HEK293 (cell line): ENCODE measurements at regions not wholly inside any gene's neighbourhood (a gene's known extent, or its start where the extent isn't known, plus 50 kb on each side); places are given as distances from the start of the nearest gene placed in this dataset.

ENCODE experiments used
- CTCF ChIA-PET: fragments of 350-600 bp; formaldehyde crosslinking; extraction: SDS; loops from one replicate; lab custom pipeline; 2021; ENCODE audit warnings: antibody characterized with exemption; lab: Yijun Ruan, JAX
- POLR2A ChIA-PET: fragments of 300-600 bp; formaldehyde crosslinking; extraction: SDS; loops from one replicate; lab custom pipeline; 2020; ENCODE audit warnings: antibody characterized with exemption, inconsistent platforms; lab: Yijun Ruan, JAX
- H3K27ac ChIP-seq: fragments of 200-500 bp; sonication (Bioruptor generic); 2 replicates; pipeline ENCODE4 v1.5.1; 2014; ENCODE audit warnings: low read depth, low read length, control low read depth, inconsistent platforms; ENCODE audit errors: extremely low read depth
- H3K36me3 ChIP-seq, 2 experiments: fragments of 200-500 bp in 1 of 2; sonication (Bioruptor generic) in 1 of 2; 1 replicate in 1 of 2; 2 replicates in 1 of 2; pipeline ENCODE4 v1.5.1; 2014 to 2017; ENCODE audit warnings: inconsistent platforms in 2 of 2, low read length in 2 of 2; ENCODE audit not compliant: control insufficient read depth in 2 of 2, insufficient read depth in 1 of 2
- H3K4me1 ChIP-seq: fragments of 200-500 bp; sonication (Bioruptor generic); 2 replicates; pipeline ENCODE4 v1.5.1; 2014; ENCODE audit warnings: mild to moderate bottlenecking, low read length, inconsistent platforms; ENCODE audit not compliant: control insufficient read depth, insufficient read depth
- H3K4me3 ChIP-seq: 2 replicates; pipeline ENCODE4 v1.5.1; 2011; ENCODE audit warnings: low read depth, mild to moderate bottlenecking, control low read depth, low read length, moderate library complexity
- H3K9me3 ChIP-seq: fragments of 200-500 bp; sonication (Bioruptor generic); 2 replicates; pipeline ENCODE4 v1.5.1; 2014; ENCODE audit warnings: low read depth, low read length, inconsistent platforms; ENCODE audit not compliant: control insufficient read depth, insufficient read depth
- BCL11A ChIP-seq: fragments of 450-650 bp; formaldehyde crosslinking; IDR thresholded peaks from 2 replicates; pipeline ENCODE4 v1.5.1; 2016; ENCODE audit warnings: low read depth, missing biosample characterization, missing genetic modification characterization
- EGR2 ChIP-seq: fragments of 450-650 bp; formaldehyde crosslinking; IDR thresholded peaks from 2 replicates; pipeline ENCODE4 v1.5.1; 2016; ENCODE audit warnings: low read depth, missing biosample characterization, missing genetic modification characterization
- GLIS1 ChIP-seq: fragments of 450-650 bp; formaldehyde crosslinking; IDR thresholded peaks from 2 replicates; pipeline ENCODE4 v1.5.1; 2016; ENCODE audit warnings: missing biosample characterization, missing genetic modification characterization
- MEIS1 ChIP-seq: sonication (generic); formaldehyde crosslinking; IDR thresholded peaks from 2 replicates; pipeline ENCODE4 v1.8.1; 2022; ENCODE audit warnings: missing genetic modification reagents, mild to moderate bottlenecking, borderline replicate concordance
- OSR2 ChIP-seq: fragments of 450-650 bp; formaldehyde crosslinking; IDR thresholded peaks from 2 replicates; pipeline ENCODE4 v1.5.1; 2016; ENCODE audit warnings: missing biosample characterization, missing genetic modification characterization
- REPIN1 ChIP-seq: fragments of 450-650 bp; formaldehyde crosslinking; IDR thresholded peaks from 2 replicates; pipeline ENCODE4 v1.5.1; 2017; ENCODE audit warnings: missing biosample characterization, missing genetic modification characterization, low read depth
- TRIM28 ChIP-seq: IDR thresholded peaks from 2 replicates; pipeline ENCODE4 v1.6.1; 2011; ENCODE audit warnings: low read length, control low read depth, borderline replicate concordance
- WT1 ChIP-seq: fragments of 450-650 bp; formaldehyde crosslinking; IDR thresholded peaks from 2 replicates; pipeline ENCODE4 v1.5.1; 2016; ENCODE audit warnings: missing biosample characterization, missing genetic modification characterization
- YY2 ChIP-seq: fragments of 450-650 bp; formaldehyde crosslinking; IDR thresholded peaks from 2 replicates; pipeline ENCODE4 v1.5.1; 2016; ENCODE audit warnings: missing biosample characterization, missing genetic modification characterization
- ZEB2 ChIP-seq: fragments of 450-650 bp; formaldehyde crosslinking; IDR thresholded peaks from 2 replicates; pipeline ENCODE4 v1.5.1; 2016; ENCODE audit warnings: missing biosample characterization, missing genetic modification characterization
- ZFP3 ChIP-seq: fragments of 450-650 bp; formaldehyde crosslinking; IDR thresholded peaks from 2 replicates; pipeline ENCODE4 v1.5.1; 2016; ENCODE audit warnings: low read depth, missing biosample characterization, missing genetic modification characterization
- ZNF121 ChIP-seq: fragments of 450-650 bp; formaldehyde crosslinking; IDR thresholded peaks from 2 replicates; pipeline ENCODE4 v1.5.1; 2016; ENCODE audit warnings: missing biosample characterization, missing genetic modification characterization
- ZNF133 ChIP-seq: fragments of 450-650 bp; formaldehyde crosslinking; IDR thresholded peaks from 2 replicates; pipeline ENCODE4 v1.5.1; 2016; ENCODE audit warnings: missing biosample characterization, missing genetic modification characterization
- ZNF157 ChIP-seq: fragments of 450-650 bp; formaldehyde crosslinking; IDR thresholded peaks from 2 replicates; pipeline ENCODE4 v1.5.1; 2016; ENCODE audit warnings: missing biosample characterization, missing genetic modification characterization
- ZNF184 ChIP-seq: fragments of 450-650 bp; IDR thresholded peaks from 2 replicates; pipeline ENCODE4 v1.5.1; 2018; ENCODE audit warnings: missing biosample characterization, mild to moderate bottlenecking, missing genetic modification characterization
- ZNF335 ChIP-seq: fragments of 450-650 bp; formaldehyde crosslinking; conservative IDR thresholded peaks from 2 replicates; pipeline ENCODE4 v1.5.1; 2016; ENCODE audit warnings: missing biosample characterization, missing genetic modification characterization
- ZNF416 ChIP-seq: fragments of 450-650 bp; formaldehyde crosslinking; IDR thresholded peaks from 2 replicates; pipeline ENCODE4 v1.5.1; 2016; ENCODE audit warnings: missing biosample characterization, missing genetic modification characterization
- ZNF48 ChIP-seq: fragments of 450-650 bp; formaldehyde crosslinking; IDR thresholded peaks from 2 replicates; pipeline ENCODE4 v1.5.1; 2016; ENCODE audit warnings: missing biosample characterization, missing genetic modification characterization
- ZNF560 ChIP-seq: fragments of 450-650 bp; formaldehyde crosslinking; IDR thresholded peaks from 2 replicates; pipeline ENCODE4 v1.5.1; 2017; ENCODE audit warnings: missing biosample characterization, missing genetic modification characterization, borderline replicate concordance
- ZNF561 ChIP-seq: fragments of 450-650 bp; IDR thresholded peaks from 2 replicates; pipeline ENCODE4 v1.5.1; 2018; ENCODE audit warnings: missing biosample characterization, missing genetic modification characterization, borderline replicate concordance
- ZNF623 ChIP-seq: fragments of 450-650 bp; formaldehyde crosslinking; IDR thresholded peaks from 2 replicates; pipeline ENCODE4 v1.5.1; 2016; ENCODE audit warnings: missing biosample characterization, missing genetic modification characterization
- ZNF629 ChIP-seq: fragments of 450-650 bp; formaldehyde crosslinking; IDR thresholded peaks from 2 replicates; pipeline ENCODE4 v1.5.1; 2017; ENCODE audit warnings: missing biosample characterization, missing genetic modification characterization
- ZNF658 ChIP-seq: fragments of 450-650 bp; formaldehyde crosslinking; IDR thresholded peaks from 2 replicates; pipeline ENCODE4; 2016; ENCODE audit warnings: missing biosample characterization, missing genetic modification characterization
- ZNF777 ChIP-seq: fragments of 450-650 bp; formaldehyde crosslinking; IDR thresholded peaks from 2 replicates; pipeline ENCODE4 v1.5.1; 2017; ENCODE audit warnings: missing biosample characterization, missing genetic modification characterization, borderline replicate concordance
- TF ChIP-seq, protein P1 (sequence below): fragments of 450-650 bp; formaldehyde crosslinking; IDR thresholded peaks from 2 replicates; pipeline ENCODE4; 2016; ENCODE audit warnings: missing biosample characterization, missing genetic modification characterization
- TF ChIP-seq, protein P2 (sequence below): fragments of 450-650 bp; IDR thresholded peaks from 2 replicates; pipeline ENCODE4 v1.5.1; 2018; ENCODE audit warnings: missing biosample characterization, missing genetic modification characterization
- TF ChIP-seq, protein P3 (sequence below): fragments of 450-650 bp; formaldehyde crosslinking; optimal IDR thresholded peaks from 2 replicates; pipeline ENCODE3; 2016; ENCODE audit warnings: missing biosample characterization, mild to moderate bottlenecking, missing genetic modification characterization
- TF ChIP-seq, protein P4 (sequence below): fragments of 450-650 bp; formaldehyde crosslinking; IDR thresholded peaks from 2 replicates; pipeline ENCODE4 v1.5.0; 2017; ENCODE audit warnings: missing biosample characterization, missing genetic modification characterization, borderline replicate concordance
- TF ChIP-seq, protein P5 (sequence below): fragments of 450-650 bp; formaldehyde crosslinking; IDR thresholded peaks from 2 replicates; pipeline ENCODE4 v1.5.1; 2016; ENCODE audit warnings: missing biosample characterization, missing genetic modification characterization
- TF ChIP-seq, protein P6 (sequence below): fragments of 450-650 bp; formaldehyde crosslinking; IDR thresholded peaks from 2 replicates; pipeline ENCODE4 v1.5.1; 2016; ENCODE audit warnings: missing biosample characterization, missing genetic modification characterization

DNA sequence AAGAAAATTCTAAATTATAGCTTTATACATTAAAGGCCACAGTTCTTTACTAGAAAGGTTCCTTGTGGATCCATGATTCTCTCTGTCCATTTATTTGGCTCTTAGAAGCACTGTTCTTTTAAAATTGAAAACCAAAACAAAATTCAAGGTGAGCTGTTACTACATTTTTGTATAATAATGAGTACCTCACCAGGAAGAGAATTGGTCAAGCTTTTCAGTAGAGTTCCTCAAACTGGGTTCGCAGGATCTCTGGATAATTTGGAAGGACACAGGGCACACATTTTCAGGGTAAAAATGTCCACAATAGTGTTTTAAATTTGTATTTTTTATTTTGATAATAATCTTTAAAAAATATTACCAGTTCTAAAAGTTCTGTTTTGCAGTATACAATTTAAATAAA is 93.0 kb downstream of the PPP1R3A start:
- no peak overlapping the region for H3K27ac ChIP-seq
- no peak for TF ChIP-seq ZNF623 (tag by site-specific recombination)
- TF ChIP-seq, protein P1, sequence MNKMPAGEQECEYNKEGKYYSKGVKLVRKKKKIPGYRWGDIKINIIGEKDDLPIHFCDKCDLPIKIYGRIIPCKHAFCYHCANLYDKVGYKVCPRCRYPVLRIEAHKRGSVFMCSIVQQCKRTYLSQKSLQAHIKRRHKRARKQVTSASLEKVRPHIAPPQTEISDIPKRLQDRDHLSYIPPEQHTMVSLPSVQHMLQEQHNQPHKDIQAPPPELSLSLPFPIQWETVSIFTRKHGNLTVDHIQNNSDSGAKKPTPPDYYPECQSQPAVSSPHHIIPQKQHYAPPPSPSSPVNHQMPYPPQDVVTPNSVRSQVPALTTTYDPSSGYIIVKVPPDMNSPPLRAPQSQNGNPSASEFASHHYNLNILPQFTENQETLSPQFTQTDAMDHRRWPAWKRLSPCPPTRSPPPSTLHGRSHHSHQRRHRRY: no peak
- no peak for TF ChIP-seq YY2
- no peak for TF ChIP-seq ZNF560 (tag by site-specific recombination)
- no peak for TF ChIP-seq ZNF629
- TF ChIP-seq ZEB2 (tag by site-specific recombination): no peak
- no peak for TF ChIP-seq TRIM28
- TF ChIP-seq ZNF777: no peak
- TF ChIP-seq ZNF157: no peak
- TF ChIP-seq ZNF133: no peak
- TF ChIP-seq, protein P2, sequence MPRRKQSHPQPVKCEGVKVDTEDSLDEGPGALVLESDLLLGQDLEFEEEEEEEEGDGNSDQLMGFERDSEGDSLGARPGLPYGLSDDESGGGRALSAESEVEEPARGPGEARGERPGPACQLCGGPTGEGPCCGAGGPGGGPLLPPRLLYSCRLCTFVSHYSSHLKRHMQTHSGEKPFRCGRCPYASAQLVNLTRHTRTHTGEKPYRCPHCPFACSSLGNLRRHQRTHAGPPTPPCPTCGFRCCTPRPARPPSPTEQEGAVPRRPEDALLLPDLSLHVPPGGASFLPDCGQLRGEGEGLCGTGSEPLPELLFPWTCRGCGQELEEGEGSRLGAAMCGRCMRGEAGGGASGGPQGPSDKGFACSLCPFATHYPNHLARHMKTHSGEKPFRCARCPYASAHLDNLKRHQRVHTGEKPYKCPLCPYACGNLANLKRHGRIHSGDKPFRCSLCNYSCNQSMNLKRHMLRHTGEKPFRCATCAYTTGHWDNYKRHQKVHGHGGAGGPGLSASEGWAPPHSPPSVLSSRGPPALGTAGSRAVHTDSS: no peak
- TF ChIP-seq ZNF416 (tag by site-specific recombination): no peak
- CTCF ChIA-PET: no interaction called here
- POLR2A ChIA-PET: no interaction called here
- H3K36me3 ChIP-seq: no peaks in the 10 kb centered on the region
- H3K4me3 ChIP-seq: no peak overlapping the region
- no peaks in the 10 kb centered on the region for H3K9me3 ChIP-seq
- H3K4me1 ChIP-seq: peaks cover 5% of the 10 kb centered on the region; the same call in 1 of the 2 replicates

DNA sequence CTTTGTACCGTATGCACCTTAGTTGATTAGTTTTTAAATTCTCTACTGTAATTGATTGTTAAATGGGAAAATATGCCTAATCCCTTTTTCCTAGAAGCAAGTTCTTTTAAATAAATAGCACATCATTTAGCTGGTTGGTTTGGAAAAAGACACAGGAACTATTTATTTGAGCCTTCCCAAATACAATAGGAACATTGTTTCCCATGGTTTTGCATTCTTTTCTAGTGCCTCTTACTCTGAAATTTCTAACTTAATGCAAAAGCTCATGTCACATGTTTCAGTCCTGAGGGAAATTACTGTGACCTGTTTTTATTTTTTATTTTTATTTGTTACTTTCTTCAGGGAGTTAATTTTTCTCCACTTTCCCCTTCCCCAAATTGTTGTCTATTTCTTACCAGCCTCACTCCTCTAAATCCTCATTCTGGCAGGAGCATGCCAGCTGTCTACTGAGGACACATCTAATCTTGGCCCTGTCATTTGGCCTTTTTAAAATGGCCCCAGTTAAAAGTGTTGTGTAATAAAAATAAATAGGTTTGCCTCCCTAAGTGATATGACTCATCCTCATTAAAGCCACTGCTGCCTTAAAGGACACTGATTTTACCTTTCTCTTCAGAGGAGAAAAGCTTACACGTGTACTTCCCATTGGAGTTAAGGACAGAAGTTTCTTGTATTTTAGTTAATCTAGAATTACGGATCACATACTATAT is 94.5 kb downstream of the PPP1R3A start:
- no peak overlapping the region for H3K27ac ChIP-seq
- ChIA-PET CTCF (interaction anchor here (0.5 kb wide), 1 partner anchor 1859 kb away, joined by 3 read pairs; no protein-coding TSS in a partner anchor), POLR2A (no interaction called here)
- H3K9me3 ChIP-seq: no peaks in the 10 kb centered on the region
- no peaks in the 10 kb centered on the region for H3K36me3 ChIP-seq
- peaks cover 5% of the 10 kb centered on the region; the same call in 1 of the 2 replicates for H3K4me1 ChIP-seq
- H3K4me3 ChIP-seq: no peak overlapping the region
- TF ChIP-seq MEIS1 (CRISPR knock-in tag) (no peak), ZNF184 (tag by site-specific recombination) (no peak), BCL11A (tag by site-specific recombination) (no peak), ZNF629 (no peak), REPIN1 (no peak), ZNF561 (tag by site-specific recombination) (no peak), ZNF121 (no peak), ZFP3 (tag by site-specific recombination) (no peak), WT1 (tag by site-specific recombination) (peak; percentile 58), ZNF335 (tag by site-specific recombination) (peak; percentile 52; the same call in 1 of the 2 replicates), OSR2 (tag by site-specific recombination) (no peak), ZNF48 (no peak), EGR2 (tag by site-specific recombination) (no peak), ZNF658 (no peak), GLIS1 (tag by site-specific recombination) (peak; percentile 48)
- TF ChIP-seq, protein P3, sequence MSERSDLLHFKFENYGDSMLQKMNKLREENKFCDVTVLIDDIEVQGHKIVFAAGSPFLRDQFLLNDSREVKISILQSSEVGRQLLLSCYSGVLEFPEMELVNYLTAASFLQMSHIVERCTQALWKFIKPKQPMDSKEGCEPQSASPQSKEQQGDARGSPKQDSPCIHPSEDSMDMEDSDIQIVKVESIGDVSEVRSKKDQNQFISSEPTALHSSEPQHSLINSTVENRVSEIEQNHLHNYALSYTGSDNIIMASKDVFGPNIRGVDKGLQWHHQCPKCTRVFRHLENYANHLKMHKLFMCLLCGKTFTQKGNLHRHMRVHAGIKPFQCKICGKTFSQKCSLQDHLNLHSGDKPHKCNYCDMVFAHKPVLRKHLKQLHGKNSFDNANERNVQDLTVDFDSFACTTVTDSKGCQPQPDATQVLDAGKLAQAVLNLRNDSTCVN: no peak
- TF ChIP-seq, protein P4, sequence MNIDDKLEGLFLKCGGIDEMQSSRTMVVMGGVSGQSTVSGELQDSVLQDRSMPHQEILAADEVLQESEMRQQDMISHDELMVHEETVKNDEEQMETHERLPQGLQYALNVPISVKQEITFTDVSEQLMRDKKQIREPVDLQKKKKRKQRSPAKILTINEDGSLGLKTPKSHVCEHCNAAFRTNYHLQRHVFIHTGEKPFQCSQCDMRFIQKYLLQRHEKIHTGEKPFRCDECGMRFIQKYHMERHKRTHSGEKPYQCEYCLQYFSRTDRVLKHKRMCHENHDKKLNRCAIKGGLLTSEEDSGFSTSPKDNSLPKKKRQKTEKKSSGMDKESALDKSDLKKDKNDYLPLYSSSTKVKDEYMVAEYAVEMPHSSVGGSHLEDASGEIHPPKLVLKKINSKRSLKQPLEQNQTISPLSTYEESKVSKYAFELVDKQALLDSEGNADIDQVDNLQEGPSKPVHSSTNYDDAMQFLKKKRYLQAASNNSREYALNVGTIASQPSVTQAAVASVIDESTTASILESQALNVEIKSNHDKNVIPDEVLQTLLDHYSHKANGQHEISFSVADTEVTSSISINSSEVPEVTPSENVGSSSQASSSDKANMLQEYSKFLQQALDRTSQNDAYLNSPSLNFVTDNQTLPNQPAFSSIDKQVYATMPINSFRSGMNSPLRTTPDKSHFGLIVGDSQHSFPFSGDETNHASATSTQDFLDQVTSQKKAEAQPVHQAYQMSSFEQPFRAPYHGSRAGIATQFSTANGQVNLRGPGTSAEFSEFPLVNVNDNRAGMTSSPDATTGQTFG (tag by site-specific recombination): no peak
- TF ChIP-seq, protein P5, sequence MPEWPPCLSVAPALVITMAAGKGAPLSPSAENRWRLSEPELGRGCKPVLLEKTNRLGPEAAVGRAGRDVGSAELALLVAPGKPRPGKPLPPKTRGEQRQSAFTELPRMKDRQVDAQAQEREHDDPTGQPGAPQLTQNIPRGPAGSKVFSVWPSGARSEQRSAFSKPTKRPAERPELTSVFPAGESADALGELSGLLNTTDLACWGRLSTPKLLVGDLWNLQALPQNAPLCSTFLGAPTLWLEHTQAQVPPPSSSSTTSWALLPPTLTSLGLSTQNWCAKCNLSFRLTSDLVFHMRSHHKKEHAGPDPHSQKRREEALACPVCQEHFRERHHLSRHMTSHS (tag by site-specific recombination): no peak
- TF ChIP-seq, protein P6, sequence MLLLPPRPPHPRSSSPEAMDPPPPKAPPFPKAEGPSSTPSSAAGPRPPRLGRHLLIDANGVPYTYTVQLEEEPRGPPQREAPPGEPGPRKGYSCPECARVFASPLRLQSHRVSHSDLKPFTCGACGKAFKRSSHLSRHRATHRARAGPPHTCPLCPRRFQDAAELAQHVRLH (tag by site-specific recombination): no peak
